ENCODE measurements at regions not wholly inside any gene's neighbourhood (a gene's known extent, or its start where the extent isn't known, plus 50 kb on each side); places are given as distances from the start of the nearest gene placed in this dataset.
A peak's percentile ranks its signal among the peaks of the same experiment; 100 is the strongest.

DNA sequence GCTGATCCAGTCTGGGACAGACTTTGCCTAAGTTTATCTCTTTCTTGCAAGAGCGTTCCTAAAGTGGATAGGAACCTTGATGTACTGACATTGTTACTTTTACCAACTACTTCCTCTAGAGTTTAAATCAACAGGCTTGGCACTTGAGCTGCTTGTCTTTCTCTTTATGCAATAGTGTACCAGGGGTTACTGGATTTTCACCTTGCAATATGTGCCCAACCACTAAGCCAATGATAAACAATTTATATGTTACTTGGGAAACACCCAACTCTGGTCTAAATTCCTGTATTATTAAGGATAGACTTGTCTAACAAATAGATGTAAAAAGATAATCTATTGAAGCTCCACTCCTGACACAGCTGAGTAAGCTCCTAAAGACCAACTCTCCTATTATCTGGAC lies 470.2 kb downstream of the SH2D4B start:
- 52 to 86% (median 82%) methylated on average over 1 of the region's 1 CpG for WGBS, 5 donors
- H3K9me3 ChIP-seq: no peaks in the 10 kb centered on the region
- H3K4me3 ChIP-seq: no peak overlapping the region
- H3K36me3 ChIP-seq: no peaks in the 10 kb centered on the region
- TF ChIP-seq EP300 (IDR thresholded peaks at IDR 0.05): no peak
- TF ChIP-seq, protein P1, sequence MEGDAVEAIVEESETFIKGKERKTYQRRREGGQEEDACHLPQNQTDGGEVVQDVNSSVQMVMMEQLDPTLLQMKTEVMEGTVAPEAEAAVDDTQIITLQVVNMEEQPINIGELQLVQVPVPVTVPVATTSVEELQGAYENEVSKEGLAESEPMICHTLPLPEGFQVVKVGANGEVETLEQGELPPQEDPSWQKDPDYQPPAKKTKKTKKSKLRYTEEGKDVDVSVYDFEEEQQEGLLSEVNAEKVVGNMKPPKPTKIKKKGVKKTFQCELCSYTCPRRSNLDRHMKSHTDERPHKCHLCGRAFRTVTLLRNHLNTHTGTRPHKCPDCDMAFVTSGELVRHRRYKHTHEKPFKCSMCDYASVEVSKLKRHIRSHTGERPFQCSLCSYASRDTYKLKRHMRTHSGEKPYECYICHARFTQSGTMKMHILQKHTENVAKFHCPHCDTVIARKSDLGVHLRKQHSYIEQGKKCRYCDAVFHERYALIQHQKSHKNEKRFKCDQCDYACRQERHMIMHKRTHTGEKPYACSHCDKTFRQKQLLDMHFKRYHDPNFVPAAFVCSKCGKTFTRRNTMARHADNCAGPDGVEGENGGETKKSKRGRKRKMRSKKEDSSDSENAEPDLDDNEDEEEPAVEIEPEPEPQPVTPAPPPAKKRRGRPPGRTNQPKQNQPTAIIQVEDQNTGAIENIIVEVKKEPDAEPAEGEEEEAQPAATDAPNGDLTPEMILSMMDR (IDR thresholded peaks at IDR 0.05): no peak
- no peak for TF ChIP-seq POLR2AphosphoS5 (IDR thresholded peaks at IDR 0.05)
- TF ChIP-seq POLR2A (IDR thresholded peaks at IDR 0.05): no peak
- no peak overlapping the region for H3K27ac ChIP-seq
- H3K4me1 ChIP-seq: no peaks in the 10 kb centered on the region
- no peaks in the 10 kb centered on the region for H3K27me3 ChIP-seq
- intact Hi-C loops (cut with DNase I; ENCODE audit: low total_unique reads): no loop called here
- DNase-seq: no peak

DNA sequence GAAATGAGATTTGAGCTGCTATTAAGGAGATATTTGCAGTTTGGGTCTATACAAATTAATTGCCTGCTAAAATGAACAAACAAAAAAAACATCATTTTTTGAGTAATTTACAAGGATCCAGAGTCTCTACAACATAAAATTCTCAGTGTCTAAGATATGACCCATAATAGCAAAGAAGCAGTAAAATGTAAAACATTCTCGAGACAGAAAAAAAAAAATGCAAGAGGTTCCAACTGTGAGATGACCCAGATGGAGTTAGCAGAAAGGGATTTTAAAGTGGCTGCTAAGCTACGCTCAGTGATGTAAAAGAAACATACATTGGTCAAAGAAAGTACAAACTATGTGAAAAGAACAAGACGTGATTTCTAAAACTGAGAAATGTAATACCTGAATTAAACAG lies 471.0 kb downstream of the SH2D4B start:
- 54 to 63% (median 58%) methylated on average over 3 of the region's 3 CpGs for WGBS, 5 donors
- TF ChIP-seq POLR2AphosphoS5 (IDR thresholded peaks at IDR 0.05) (no peak), POLR2A (IDR thresholded peaks at IDR 0.05) (no peak), EP300 (IDR thresholded peaks at IDR 0.05) (no peak)
- TF ChIP-seq, protein P1 (IDR thresholded peaks at IDR 0.05): no peak

DNA sequence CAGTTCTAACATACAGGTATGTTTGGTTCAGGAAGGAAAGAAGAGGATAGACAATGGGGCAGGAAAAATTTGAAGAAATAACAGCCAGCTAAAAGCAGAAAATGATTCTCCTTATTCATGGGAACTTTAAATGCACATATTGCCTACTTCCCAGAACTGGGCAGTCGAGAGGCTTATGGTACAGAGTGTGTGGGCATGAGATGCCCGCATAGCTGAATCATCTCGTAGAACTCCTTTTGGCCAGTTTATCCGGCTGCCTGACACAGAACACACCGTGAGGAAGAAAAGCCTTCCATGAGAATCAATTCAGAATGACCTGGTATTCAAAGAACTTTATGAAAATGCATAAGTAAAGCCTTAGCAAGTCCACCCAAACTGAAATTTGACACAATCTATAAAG lies 471.6 kb downstream of the SH2D4B start:
- H3K27me3 ChIP-seq: no peaks in the 10 kb centered on the region
- no peaks in the 10 kb centered on the region for H3K9me3 ChIP-seq
- H3K4me3 ChIP-seq: no peak overlapping the region
- intact Hi-C loops (cut with DNase I; ENCODE audit: low total_unique reads): no loop called here
- WGBS, 5 donors: 81 to 88% (median 86%) methylated on average over 5 of the region's 5 CpGs
- TF ChIP-seq POLR2AphosphoS5 (IDR thresholded peaks at IDR 0.05) (no peak), POLR2A (IDR thresholded peaks at IDR 0.05) (no peak), EP300 (IDR thresholded peaks at IDR 0.05) (no peak)
- TF ChIP-seq, protein P1 (IDR thresholded peaks at IDR 0.05): no peak
- H3K36me3 ChIP-seq: no peaks in the 10 kb centered on the region
- no peaks in the 10 kb centered on the region for H3K4me1 ChIP-seq
- no peak for DNase-seq
- no peak overlapping the region for H3K27ac ChIP-seq

More for the DNA sequence above, 471.0 kb downstream of the SH2D4B start:
- no peak overlapping the region for H3K4me3 ChIP-seq
- H3K4me1 ChIP-seq: no peaks in the 10 kb centered on the region
- H3K27me3 ChIP-seq: no peaks in the 10 kb centered on the region
- peak in 1 of 2 donors; percentile 43 for DNase-seq
- intact Hi-C loops (cut with DNase I; ENCODE audit: low total_unique reads): no loop called here
- no peaks in the 10 kb centered on the region for H3K36me3 ChIP-seq
- H3K9me3 ChIP-seq: no peaks in the 10 kb centered on the region
- H3K27ac ChIP-seq: no peak overlapping the region

DNA sequence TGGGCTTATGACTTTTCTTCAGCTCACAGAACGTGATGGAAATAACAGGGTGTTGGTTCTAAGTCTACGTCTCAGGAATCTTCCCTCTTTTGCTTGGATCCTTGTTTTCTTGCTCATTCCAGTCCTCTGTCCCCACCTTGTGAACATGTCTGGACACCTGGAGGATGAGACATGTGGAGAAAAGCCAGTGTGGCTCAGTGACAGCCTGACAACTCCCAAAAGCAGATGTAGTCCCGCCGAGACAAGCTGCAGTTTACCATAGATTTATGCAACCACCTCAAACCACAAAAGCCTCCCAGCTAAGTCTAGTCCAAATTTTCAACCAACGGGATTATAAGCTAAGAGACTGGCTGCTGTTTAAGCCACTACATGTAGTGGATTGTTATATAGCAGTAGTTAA lies 476.1 kb downstream of the SH2D4B start:
- no peak for TF ChIP-seq EP300 (IDR thresholded peaks at IDR 0.05)
- TF ChIP-seq POLR2A (IDR thresholded peaks at IDR 0.05): no peak
- TF ChIP-seq, protein P1 (IDR thresholded peaks at IDR 0.05): no peak
- no peak for TF ChIP-seq POLR2AphosphoS5 (IDR thresholded peaks at IDR 0.05)
- H3K27ac ChIP-seq: no peak overlapping the region
- no peaks in the 10 kb centered on the region for H3K9me3 ChIP-seq
- H3K27me3 ChIP-seq: no peaks in the 10 kb centered on the region
- WGBS, 5 donors: 35 to 59% (median 52%) methylated on average over 5 of the region's 5 CpGs
- H3K4me1 ChIP-seq: no peaks in the 10 kb centered on the region
- no peak overlapping the region for H3K4me3 ChIP-seq
- H3K36me3 ChIP-seq: no peaks in the 10 kb centered on the region
- intact Hi-C loops (cut with DNase I; ENCODE audit: low total_unique reads): no loop called here
- no peak for DNase-seq

Measured in stomach (tissue), 8 donors.